KMS-11 (cell line): ENCODE measurements at regions not wholly inside any gene's neighbourhood (a gene's known extent, or its start where the extent isn't known, plus 50 kb on each side); places are given as distances from the start of the nearest gene placed in this dataset.

ENCODE experiments used
- H2AFZ ChIP-seq: fragments of 200-600 bp; sonication (generic); 2 replicates; pipeline ENCODE4 v1.6.1; 2016; ENCODE audit warnings: antibody characterized with exemption, mixed run types, low read depth
- H3K27ac ChIP-seq: fragments of 200-600 bp; sonication (generic); 2 replicates; pipeline ENCODE4 v1.6.1; 2016; ENCODE audit warnings: mild to moderate bottlenecking, mixed run types
- H3K27me3 ChIP-seq: fragments of 200-600 bp; sonication (generic); 2 replicates; pipeline ENCODE4 v1.6.1; 2017; ENCODE audit warnings: mild to moderate bottlenecking, low read depth, mixed run types, moderate library complexity; ENCODE audit not compliant: insufficient read depth
- H3K36me3 ChIP-seq: fragments of 200-600 bp; sonication (generic); 2 replicates; pipeline ENCODE4 v1.6.1; 2017; ENCODE audit warnings: mild to moderate bottlenecking, mixed run types; ENCODE audit not compliant: insufficient read depth
- H3K4me1 ChIP-seq: fragments of 200-600 bp; sonication (generic); 2 replicates; pipeline ENCODE4 v1.6.1; 2016; ENCODE audit warnings: mild to moderate bottlenecking, low read depth, mixed run types; ENCODE audit not compliant: poor library complexity, severe bottlenecking
- H3K4me2 ChIP-seq: fragments of 200-600 bp; sonication (generic); 2 replicates; pipeline ENCODE4 v1.7.0; 2016; ENCODE audit warnings: mild to moderate bottlenecking, mixed run types
- H3K4me3 ChIP-seq: fragments of 200-600 bp; sonication (generic); IDR thresholded peaks from 2 replicates; pipeline ENCODE4 v1.6.1; 2017; ENCODE audit warnings: low read depth, low read length, mixed read lengths; ENCODE audit not compliant: insufficient read depth
- H3K79me2 ChIP-seq: fragments of 200-600 bp; sonication (generic); 2 replicates; pipeline ENCODE4 v1.6.1; 2016; ENCODE audit warnings: low read depth, mixed run types; ENCODE audit not compliant: insufficient read depth
- H3K9ac ChIP-seq: fragments of 200-600 bp; sonication (generic); 2 replicates; pipeline ENCODE4 v1.6.1; 2016; ENCODE audit warnings: mild to moderate bottlenecking, mixed run types
- H4K20me1 ChIP-seq: fragments of 200-600 bp; sonication (generic); 2 replicates; pipeline ENCODE4 v1.6.1; 2016; ENCODE audit warnings: mild to moderate bottlenecking, mixed run types; ENCODE audit not compliant: insufficient read depth
- CTCF ChIP-seq: fragments of 200-600 bp; sonication (generic); conservative IDR thresholded peaks from 2 replicates; pipeline ENCODE4 v1.6.1; 2017; ENCODE audit warnings: low read depth, mild to moderate bottlenecking, antibody characterized with exemption, low read length, moderate library complexity, mixed read lengths

GRCh38 chr13:109859216-109859835, 72.9 kb upstream of the IRS2 start:
- TF ChIP-seq CTCF: no peak
- H2AFZ ChIP-seq: no peak overlapping the region
- no peaks in the 10 kb centered on the region for H3K36me3 ChIP-seq
- H3K27ac ChIP-seq: no peak overlapping the region
- no peaks in the 10 kb centered on the region for H3K27me3 ChIP-seq
- no peak overlapping the region for H3K4me3 ChIP-seq
- H3K4me1 ChIP-seq: no peaks in the 10 kb centered on the region
- H3K9ac ChIP-seq: no peak overlapping the region
- no peak overlapping the region for H3K4me2 ChIP-seq
- H3K79me2 ChIP-seq: no peaks in the 10 kb centered on the region
- H4K20me1 ChIP-seq: no peaks in the 10 kb centered on the region

GRCh38 chr13:109858319-109858718, 71.9 kb upstream of the IRS2 start:
- Histone ChIP-seq H3K27me3 (no peaks in the 10 kb centered on the region), H3K27ac (no peak overlapping the region), H3K4me2 (no peak overlapping the region), H3K36me3 (no peaks in the 10 kb centered on the region), H3K79me2 (no peaks in the 10 kb centered on the region), H3K4me3 (no peak overlapping the region), H3K9ac (no peak overlapping the region), H2AFZ (no peak overlapping the region), H3K4me1 (no peaks in the 10 kb centered on the region), H4K20me1 (no peaks in the 10 kb centered on the region)
- TF ChIP-seq CTCF: no peak

GRCh38 chr13:109857803-109858202, 71.4 kb upstream of the IRS2 start:
- H3K27me3 ChIP-seq: no peaks in the 10 kb centered on the region
- H3K4me1 ChIP-seq: no peaks in the 10 kb centered on the region
- no peak overlapping the region for H3K4me2 ChIP-seq
- H3K4me3 ChIP-seq: no peak overlapping the region
- TF ChIP-seq CTCF: no peak
- H3K27ac ChIP-seq: no peak overlapping the region
- H2AFZ ChIP-seq: no peak overlapping the region
- H3K36me3 ChIP-seq: no peaks in the 10 kb centered on the region
- no peaks in the 10 kb centered on the region for H4K20me1 ChIP-seq
- no peaks in the 10 kb centered on the region for H3K79me2 ChIP-seq
- no peak overlapping the region for H3K9ac ChIP-seq

- no peak for TF ChIP-seq CTCF
- Histone ChIP-seq H3K79me2 (no peaks in the 10 kb centered on the region), H3K4me2 (no peak overlapping the region), H3K4me1 (no peaks in the 10 kb centered on the region), H4K20me1 (no peaks in the 10 kb centered on the region), H3K4me3 (no peak overlapping the region), H3K9ac (no peak overlapping the region), H3K27me3 (no peaks in the 10 kb centered on the region), H3K36me3 (no peaks in the 10 kb centered on the region), H3K27ac (no peak overlapping the region), H2AFZ (no peak overlapping the region)
These were observed 70.9 kb upstream of the IRS2 start for GRCh38 chr13:109857325-109857724.
